GM18511 (cell line): ENCODE measurements at regions not wholly inside any gene's neighbourhood (a gene's known extent, or its start where the extent isn't known, plus 50 kb on each side); places are given as distances from the start of the nearest gene placed in this dataset.
"Not testable (repeated sequence)": the region's sequence is repeated elsewhere in the genome, so short reads cannot be mapped to it uniquely, and the experiment has no call there.

Experiments used
- ATAC-seq: cut with Tn5 transposase; IDR thresholded peaks from one replicate; pipeline ENCODE4 v1.9.1; 2021; ENCODE audit warnings: mild to moderate bottlenecking, moderate library complexity; ENCODE audit not compliant: unreplicated experiment

DNA sequence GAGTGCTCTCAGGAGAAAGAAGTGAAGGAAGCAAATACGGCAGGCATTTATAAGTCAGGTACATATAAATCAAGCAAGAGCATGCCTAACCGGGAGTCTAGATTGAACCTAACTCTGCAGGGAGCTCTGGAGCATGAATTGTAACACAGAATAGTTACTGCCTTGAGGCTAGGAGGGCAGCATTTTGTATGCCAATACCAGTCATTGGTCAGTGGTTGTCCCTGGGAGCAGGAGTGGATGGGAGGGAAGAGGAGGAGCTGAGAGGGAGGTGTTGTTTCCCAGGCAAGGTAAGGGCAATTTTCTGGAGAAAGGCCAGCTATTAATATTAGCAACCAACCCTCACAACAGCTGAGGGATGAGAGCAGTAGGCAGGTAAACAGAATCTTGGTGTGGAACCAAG is 224.7 kb upstream of the DCAF8L1 start:
- no peak for ATAC-seq

DNA sequence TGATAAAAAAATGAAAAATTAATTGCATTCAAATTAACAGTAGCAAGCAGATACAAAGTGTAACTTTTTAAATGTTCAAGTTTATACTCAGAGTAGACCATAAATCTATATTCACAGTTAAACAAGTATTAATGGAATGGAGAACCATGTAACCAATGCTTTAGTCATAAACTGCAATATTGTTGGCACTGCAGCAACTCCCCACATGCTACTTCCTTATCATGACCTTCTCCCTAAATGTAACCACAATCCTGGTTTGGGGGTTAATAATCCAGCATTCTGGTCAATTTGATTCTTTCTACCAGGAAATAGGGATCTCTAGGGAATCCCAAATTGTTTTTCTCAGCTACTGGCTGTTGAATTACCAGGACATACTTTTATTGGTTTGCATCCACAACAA is 223.9 kb upstream of the DCAF8L1 start:
- no peak for ATAC-seq

DNA sequence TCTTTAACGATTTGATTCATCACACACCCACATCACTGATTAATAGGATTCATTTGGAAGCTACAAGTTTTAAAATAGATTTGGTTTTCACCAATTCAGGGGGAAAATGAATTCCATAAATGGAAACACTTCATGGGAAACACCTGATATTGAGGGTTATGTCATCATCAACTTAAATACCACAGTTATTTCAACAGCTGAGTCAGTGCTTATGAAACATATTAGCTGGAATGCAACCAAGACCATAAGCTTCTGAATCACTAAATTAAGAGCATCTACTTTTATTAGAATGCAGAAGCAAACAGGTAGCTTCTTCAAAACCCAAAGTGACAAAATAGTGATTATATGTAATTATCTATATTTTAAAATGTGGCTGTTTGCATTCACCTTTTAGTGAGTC is 207.8 kb upstream of the DCAF8L1 start:
- no peak for ATAC-seq

DNA sequence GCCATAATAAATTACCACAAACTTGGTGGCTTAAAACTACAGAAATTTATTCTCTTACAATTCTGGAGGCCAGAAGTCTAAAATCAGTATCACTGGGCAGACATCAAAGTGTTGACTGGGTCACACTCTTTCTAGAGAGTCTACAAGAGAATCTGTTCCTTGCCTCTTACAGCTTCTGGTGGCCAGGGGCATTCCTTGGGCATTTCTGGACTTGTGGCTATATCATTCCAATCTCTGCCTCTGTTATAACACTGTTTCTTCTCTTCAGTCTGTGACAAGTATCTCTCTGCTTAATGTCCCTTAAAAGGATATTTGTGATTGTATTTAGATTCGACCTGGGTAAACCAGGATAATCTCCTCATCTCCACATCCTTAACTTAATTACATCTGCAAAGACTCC is 207.3 kb upstream of the DCAF8L1 start:
- no peak for ATAC-seq

DNA sequence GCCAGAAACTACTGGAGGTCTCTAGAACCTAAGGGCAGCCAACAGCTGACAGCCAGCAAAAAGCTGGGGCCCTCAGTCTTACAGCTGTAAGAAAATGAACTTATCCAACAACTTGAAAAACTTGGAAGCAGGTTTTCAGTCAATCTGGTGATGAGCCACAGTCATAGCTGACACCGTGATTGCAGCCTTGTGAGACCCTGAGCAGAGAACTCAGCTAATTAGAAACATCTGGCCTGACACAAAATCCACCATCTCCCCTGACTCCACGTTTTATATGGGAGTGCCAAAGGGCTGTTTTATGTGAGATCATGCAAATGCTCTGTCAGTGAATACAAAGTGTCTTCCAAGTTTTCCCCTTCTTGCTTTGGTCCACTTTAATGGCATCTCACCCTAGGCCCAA is 198.8 kb upstream of the DCAF8L1 start:
- ATAC-seq: no peak

DNA sequence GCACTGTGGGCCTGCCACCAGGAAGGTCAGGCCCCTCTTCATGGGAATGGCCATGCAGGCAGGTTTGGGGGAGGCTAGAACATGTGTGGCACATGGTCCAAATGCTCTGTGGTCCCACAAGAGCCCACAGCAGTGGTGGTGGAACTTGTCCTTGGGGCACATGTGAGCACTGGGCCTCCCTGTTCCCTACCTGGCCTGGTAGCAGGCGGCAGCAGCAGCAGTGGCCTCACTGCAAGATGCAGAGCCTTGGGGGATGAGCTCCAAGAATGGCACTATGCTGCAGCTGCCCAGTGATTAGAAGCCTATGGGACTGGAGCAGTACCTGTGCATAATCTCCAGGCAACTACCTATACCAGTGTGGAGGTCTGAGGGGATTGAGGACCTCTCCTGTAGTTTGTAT is 197.0 kb upstream of the DCAF8L1 start:
- ATAC-seq: no peak

DNA sequence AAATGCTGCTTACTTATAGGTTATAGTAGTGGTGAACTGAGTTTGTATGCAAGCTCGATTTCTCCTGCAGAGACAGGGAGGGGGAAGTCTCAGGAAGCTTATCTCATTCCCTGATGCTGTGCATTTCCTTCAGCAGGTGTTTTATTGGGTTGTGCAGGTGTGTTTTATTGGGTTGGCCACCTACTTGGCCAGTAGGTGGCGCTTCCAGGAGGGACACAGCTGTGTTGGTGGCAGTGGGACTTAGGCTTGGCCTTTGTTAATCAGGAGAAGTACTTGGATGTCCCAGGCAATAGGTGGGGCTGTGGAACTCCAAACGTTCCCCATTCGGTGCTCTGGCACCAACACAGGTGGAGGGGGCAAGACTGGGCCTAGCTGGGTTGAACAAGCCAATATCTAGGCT is 196.0 kb upstream of the DCAF8L1 start:
- no peak for ATAC-seq

DNA sequence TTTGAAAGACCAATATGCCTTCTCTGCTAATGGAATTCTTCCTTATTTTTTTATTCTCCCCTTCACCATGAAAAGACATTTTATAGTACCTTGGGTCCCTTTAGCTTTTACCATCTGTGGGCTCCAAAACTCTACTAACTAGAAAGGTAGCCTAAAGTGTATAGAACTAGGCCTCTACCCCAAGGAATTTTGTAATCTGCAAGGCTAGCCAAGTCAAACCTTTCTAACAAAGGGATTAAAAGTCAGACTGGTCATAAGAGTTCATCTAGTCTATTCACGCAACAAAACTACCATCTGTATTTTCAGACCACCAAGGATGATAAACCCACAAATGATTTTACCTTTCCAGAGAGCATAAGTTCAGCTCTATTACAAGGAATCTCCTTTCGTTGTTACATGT is 189.5 kb upstream of the DCAF8L1 start:
- no peak for ATAC-seq

DNA sequence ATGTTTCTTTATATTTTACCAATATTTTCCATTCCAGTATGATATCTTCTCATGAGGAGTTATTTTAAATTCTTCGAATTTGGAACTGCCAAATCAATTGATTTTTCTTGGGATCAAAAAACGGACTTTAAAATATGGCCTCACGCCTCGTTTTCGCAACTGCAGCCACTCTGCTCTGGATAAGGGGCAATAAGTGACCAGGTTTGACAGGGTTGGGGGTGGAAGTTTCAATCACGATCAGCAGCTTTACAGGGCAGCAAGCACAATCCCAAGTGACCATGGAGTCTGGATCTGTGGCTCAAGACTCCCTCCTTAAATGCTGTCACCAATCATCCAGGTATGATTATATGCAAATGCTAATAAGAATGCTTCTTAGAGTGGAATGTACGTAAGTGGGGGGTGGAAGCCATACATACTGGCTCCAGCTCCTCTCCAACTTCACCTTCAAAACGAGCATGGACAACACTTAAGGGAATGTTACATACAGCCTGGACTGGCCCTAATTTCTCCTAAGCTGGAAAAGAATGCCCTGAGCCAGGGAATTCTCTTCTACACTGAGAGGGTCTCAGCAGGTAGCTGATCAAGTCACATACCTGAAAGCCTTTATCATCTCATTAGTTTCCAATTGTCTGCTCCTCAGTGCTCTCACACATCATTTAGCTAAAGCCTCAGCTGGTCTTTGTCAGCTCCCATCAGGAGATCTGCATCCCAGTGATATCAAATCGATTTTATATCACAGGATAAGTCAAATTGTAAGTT is 176.9 kb upstream of the DCAF8L1 start:
- no peak for ATAC-seq

DNA sequence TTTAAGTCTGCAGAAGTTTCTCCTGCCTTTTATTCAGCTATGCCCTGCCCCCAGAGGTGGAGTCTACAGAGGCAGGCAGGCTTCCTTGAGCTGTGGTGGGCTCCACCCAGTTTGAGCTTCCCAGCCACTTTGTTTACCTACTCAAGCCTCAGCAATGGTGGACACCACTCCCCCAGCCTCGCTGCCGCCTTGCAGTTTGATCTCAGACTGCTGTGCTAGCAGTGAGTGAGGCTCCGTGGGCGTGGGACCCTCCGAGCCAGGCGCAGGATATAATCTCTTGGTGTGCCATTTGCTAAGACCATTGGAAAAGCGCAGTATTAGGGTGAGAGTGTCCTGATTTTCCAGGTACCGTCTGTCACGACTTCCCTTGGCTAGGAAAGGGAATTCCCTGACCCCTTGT is 171.0 kb upstream of the DCAF8L1 start:
- not testable (repeated sequence) for ATAC-seq

DNA sequence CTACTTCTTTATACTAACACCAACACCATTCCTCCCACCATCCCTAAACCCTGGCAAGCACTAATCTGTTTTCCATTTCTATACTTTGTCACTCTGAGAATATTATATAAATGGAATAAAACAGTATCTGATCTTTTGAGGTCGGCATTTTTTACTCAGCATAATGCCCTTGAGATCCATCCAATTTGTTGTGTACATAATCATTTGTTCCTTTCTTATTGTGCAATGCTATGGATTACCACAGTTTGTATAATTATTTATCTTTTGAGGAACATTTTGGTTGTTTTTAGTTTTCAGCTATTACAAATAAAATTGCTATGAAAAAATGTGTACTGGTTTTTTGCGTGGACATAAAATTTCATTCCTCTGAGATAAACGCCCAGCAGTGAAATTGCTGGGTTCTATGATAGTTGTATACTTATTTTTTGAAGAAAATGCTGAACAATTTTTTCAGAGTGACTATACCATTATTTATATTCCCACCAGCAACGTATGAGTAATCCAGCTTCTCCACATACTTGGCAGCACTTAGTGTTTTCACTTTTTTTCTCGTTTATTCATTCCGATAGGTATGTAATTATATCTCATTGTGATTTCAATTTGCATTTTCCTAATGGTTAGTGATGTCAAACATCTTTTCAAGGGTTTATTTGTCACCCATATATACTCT is 154.3 kb upstream of the DCAF8L1 start:
- no peak for ATAC-seq

DNA sequence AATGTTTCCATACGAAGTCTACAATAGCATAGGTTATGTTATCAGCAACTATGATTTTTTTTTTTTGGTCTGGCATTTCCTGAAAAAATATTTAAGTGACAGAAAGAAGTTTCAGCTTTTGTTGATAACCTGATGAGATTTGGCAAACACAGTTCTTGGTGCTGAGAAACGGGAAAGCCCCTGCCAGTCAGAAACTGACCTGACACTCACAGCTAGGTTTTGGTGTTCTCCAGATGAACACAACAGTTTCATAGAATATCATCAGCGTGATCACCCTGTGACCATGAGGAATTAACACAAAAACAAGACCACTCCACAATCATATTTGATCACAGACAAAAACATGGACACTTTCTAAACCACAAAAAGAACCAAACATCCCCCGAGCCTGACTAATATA is 152.5 kb upstream of the DCAF8L1 start:
- ATAC-seq: peak; percentile 44

DNA sequence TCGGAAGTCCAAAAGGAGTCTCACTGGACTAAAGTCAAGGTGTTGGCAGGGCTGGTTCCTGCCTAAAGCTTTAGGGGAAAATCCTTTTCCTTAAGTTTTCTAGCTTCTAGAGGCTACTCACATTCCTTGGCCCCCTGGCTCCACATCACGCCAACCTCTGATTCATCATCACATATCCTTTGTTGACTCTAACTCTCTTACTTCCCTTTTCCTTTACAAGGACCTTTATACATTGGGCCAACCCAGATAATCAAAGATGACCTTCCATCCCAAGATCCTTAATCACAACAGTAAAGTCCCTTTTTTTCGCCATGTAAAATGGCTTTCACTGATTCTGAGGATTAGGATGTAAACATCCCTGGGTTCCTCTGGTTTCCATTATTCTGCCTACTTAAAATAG is 146.4 kb upstream of the DCAF8L1 start:
- ATAC-seq: no peak

DNA sequence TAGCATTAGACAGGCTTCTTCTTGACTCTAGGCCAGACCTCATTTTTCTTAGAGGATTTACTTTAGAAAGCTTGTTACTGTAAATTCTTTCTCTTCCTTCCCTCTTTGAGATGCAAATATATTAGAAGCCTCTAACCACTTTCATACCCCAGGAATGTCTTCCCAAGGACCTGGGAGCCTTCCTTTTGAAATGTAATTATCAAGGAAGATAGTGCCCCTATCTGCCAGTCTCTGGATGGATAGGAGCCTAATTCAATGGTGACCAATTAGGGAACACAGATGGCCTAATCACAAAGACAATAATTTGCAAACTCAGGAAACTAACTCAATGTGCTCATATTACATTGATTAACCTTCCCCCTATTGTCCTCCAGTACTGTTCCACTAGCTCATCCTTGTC is 145.6 kb upstream of the DCAF8L1 start:
- ATAC-seq: no peak

DNA sequence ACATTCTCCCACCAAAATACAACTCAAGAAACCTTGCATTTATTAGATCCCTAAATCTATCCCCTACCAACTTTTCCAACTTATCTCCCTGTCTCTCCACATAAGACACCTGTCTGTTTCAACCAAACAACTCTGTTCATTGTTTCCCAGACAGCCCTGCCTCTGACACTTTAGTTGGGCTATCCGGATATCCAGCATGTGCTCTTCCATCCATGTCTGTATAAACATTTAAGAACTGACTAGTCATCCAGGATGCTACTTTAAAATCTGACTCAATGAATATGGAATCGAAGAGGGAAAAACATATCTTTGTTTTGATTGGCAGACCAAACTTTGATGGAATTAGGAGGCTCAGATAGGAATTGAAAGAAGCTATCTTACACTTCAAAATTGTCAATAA is 143.2 kb upstream of the DCAF8L1 start:
- ATAC-seq: no peak

DNA sequence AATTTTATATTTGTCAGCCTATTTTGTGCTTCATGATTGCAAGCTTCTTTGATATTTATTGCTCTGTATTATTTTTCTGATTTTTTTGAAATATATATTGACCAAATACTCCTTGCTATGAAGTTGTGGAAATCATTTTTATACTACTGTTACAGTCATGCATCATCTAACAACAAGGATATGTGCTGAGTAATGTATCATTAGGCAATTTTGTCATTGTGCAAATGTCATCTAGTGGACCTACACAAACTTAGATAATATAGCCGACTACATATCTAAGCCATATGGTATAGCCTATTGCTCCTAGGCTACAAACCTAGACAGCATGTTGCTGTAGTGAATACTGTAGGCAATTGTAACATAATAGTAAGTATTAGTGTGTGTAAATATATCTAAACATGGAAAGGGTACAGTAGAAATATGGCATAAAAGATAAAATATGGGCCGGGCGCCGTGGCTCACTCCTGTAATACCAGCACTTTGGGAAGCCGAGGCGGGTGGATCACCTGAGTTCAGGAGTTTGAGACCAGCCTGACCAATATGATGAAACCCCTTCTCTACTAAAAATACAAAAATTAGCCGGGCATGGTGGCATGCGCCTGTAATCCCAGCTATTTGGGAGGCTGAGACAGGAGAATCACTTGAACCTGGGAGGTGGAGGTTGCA is 139.5 kb upstream of the DCAF8L1 start:
- not testable (repeated sequence) for ATAC-seq

DNA sequence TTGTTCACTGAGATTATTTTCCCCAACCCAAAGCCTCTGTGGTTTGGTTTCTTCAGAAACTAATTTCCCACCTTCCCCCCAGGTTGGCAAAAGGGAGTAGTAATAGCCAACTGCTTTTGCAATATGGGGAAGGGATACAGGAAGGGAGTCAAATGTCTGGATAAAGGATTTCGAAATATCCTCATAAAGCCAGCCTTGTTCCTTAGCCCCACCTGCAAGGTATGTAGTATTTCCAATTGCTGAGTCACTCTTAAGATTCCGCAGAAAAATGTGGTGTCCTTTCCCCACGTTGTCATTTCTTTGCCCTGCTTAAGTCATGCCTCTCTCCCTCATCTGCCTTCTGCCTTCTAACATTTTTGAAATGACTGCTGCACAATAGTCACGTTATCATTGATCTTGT is 138.8 kb upstream of the DCAF8L1 start:
- no peak for ATAC-seq

DNA sequence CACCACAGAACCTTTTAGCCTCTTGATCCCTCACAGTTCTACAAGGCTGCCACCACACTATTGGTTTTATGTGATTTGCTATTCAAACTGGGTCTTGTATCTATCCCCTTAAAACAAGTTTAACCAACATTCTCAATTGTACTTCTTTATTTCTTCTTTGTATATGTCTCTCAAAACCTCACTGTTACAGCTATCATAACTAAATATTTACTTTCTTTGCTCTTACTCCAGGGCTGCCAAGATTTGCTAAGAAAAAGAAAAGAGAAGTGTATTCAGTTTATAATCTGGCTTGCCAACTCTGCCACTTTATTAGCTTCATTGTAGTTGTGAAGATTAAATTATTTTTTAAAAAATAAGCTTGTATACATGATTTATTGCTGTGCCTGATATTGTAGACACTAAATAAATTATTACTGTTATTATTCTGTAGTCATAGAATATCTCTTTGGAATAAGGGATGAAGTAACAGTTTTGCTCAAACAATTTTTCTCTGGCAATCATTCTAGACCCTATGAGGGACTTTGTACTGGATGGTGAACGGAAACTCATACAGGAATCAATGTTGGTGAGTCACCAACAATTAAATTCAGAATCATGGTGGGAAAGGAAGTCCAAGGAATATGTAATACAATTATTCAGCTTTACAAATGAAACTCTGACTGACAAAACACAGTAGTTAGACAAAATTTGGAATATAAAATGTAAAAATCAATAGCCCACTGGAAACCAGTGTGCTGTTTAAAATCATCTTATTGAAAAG is 127.1 kb upstream of the DCAF8L1 start:
- ATAC-seq: no peak

DNA sequence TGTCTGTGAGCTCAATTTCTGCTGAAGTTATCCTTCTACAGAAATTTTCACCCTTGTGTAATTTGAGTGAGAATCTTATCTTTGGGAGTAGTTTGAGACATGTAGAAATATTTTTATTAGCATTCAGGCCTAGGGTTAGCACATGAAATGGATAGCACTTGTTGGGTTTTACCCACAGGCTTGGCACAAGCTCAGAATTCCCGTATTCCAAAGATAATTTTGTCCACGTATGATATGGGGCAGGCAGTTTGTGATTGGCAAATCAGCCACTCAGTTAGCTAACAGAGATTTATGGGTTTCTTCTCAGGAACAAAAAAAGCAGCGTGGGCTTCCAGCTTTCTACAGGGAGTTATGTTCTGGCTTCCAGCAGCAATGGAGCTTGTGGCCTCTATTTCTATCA is 117.9 kb upstream of the DCAF8L1 start:
- no peak for ATAC-seq

DNA sequence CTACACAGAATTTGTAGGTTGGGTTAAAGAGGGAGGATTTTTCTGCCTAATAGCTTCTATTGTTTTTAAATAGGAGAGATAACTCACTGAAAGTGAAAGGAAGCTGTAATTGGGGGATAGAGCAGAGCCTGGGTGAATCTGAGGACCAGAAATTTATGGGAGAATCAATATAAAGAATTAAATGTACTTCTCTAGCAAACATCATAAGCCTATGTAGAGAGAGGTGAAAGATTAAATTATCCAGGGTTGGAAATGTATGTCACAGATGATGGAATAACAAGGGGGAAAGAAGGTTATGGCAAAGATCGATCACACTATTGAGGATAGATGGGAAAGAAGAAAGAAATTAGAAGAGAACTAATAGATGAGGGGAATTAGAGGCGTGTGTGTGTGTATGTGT is 104.4 kb upstream of the DCAF8L1 start:
- ATAC-seq: no peak

DNA sequence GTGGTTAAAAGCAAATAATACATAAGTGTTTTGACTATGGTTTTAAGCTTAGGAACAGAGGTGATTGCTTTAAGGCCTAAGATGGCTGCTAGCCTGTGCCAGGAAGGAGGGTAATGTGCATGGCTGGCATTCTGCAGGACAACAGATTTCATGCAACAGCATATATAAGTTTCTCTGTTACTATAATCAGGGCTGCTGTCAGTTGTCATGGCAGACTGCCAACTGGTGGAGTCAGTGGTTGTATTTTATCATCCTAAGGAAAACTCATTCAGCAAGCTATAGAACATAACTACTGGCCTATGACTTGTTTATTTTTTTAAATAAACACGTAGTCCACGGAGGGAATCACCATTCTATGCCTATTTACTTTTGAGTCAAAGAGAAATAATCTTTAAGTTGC is 77.7 kb upstream of the DCAF8L1 start:
- ATAC-seq: no peak
